ENCODE measurements at regions not wholly inside any gene's neighbourhood (a gene's known extent, or its start where the extent isn't known, plus 50 kb on each side); places are given as distances from the start of the nearest gene placed in this dataset.
A peak's percentile ranks its signal among the peaks of the same experiment; 100 is the strongest.
"Not testable (repeated sequence)": the region's sequence is repeated elsewhere in the genome, so short reads cannot be mapped to it uniquely, and the experiment has no call there.

DNA sequence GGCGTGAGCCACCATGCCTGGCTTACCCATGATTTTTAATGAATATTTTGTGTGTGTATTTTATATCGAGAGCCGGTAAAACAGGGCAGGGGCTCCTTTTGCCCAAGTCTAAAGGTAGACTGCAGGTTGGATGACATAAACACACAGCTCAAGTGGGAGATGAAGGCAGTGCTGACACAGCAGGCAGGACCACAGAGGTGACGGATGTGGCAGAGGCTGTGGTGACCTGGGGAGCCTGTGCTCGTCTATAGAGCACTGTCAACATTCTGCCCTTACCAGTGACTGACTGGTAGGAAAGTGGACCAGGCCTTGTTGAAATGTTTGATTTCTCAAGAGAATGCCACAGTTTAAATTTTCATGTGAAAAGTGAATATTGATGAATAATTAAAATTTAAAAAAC lies 137.5 kb downstream of the ZFP64 start:
- DNase-seq (ENCODE audit: low read depth in 2 of 3, low spot score in 1 of 3) = no peak

DNA sequence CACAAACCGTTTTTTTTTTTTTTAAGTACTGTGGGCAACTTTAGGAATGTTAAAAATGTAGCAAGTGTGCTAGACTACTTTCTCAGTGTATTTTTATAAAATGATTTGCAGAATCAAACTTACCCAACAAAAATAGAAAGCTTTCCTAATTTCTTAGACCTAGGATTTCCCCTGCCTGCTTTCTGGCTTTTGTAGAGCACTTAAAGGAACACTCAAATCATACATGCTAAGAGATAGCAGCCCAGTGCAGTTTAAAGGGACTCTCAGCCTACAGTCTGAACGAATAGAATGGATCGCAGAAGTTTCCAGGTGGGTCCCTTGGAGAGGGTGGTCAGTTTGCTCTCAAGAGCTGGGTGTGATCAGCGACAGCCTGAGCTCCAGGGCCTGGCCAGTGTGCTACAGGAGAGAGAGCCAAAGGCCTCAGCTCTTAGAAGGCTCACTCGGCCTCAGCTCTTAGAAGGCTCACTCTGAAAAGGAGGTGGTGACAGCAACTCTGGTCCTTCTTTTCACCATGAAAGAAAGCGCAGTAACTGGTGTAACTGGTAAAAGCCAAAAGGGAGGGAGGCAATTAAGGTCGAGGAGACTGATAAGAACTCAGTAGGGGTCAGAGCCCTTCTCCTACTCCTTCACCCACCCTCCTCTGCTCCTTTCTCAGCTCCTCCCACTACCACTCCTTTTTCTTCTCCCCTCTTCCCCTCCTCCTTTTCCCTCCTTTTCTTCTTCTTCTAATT lies 142.4 kb downstream of the ZFP64 start:
- no peak for DNase-seq (ENCODE audit: low read depth in 2 of 3, low spot score in 1 of 3)

DNA sequence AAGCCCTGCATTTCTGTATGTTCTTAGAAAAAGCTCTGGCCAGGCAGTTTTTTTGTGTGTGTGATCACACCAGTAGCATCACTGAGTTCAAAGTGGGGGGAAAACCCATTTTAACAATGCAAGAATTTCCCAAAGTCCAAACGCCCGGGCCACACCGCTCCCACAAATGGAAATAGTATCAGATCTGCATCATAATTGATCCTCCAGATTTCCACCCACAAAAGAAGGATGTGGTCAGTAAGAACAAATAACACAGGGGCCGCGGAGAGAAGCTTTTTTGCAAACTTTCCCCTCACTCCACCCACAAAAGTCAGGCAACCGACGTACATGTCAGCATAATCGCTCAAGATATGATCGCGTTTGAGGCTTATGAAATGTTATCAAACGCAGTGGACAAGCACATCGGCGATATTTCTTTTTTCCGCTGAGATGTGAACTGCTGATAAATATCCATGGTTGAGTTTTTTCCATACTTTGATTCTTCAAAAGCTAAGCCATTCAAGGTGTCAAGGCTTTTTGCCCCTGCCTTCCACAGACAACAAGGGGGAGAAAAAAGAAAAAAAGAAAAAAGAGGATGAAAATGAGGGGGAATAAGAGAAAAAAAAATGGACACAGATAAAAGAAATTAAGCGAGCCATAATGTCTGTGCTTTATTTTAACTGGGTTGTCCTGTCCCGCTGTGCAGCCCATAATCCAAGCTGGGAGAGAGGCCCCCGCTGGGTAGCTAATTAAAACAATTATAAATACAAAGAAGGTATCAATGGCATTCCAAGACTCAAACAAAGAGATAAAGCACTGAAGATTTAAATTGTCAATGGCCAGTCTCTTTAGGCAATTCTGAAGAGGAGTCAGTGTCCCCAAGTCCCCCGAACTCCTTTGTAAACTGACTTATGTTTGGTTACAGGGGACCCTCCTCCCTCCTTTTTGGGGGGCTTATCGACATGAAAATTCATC lies 143.5 kb downstream of the ZFP64 start:
- peak; percentile 24 to 40 (median 37) for DNase-seq (ENCODE audit: low read depth in 2 of 3, low spot score in 1 of 3)

DNA sequence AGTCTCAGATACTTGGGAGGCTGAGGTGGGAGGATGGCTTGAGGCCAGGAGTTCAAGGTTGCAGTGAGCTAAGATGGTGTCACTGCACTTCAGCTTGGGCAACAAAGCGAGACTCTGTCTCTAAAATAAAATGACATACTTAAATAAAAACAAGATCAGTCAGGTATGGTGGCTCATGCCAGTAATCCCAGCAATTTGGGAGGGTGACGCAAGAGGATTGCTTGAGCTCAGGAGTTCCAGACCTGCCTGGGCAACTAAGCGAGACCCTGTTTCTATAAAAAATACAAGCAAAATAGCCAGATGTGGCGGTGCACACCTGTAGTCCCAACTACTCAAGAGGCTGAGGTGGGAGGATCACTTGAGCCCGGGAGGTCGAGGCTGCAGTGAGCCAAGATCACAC lies 149.6 kb downstream of the ZFP64 start:
- DNase-seq (ENCODE audit: low read depth in 2 of 3, low spot score in 1 of 3) = no peak

DNA sequence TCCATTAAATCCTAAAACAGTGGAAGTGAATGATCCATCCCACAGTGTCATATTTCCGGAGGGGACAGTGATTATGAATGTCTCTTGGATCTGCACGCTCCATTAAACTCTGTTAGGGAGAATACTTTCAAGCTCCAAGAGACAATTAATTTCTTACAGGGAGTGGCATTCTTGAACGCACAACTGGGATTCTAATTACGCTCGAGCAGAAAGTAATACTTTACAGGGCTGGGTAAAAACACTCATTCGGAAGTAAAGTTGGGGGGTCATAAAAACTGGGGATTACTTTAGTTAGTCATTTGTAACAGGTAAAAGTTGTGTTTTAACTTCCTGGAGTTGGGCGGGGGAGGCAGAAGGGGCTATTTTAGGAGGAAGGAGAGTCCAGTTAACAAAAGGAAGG lies 151.8 kb downstream of the ZFP64 start:
- DNase-seq (ENCODE audit: low read depth in 2 of 3, low spot score in 1 of 3) = no peak

DNA sequence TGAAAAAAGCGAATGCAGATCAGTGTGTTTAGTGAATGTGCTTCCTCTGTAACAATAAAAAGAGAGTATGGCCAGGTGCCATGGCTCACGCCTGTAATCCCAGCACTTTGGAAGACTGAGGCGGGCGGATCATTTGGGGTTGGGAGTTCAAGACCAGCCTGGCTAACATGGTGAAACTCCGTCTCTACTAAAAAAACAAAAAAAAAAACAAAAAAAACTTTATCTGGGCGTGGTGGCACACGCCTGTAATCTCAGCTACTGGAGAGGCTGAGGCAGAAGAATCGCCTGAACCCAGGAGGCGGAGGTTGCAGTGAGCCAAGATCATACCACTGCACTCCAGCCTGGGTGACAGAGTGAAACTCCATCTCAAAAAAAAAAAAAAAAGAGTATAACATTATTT lies 152.9 kb downstream of the ZFP64 start:
- DNase-seq (ENCODE audit: low read depth in 2 of 3, low spot score in 1 of 3) = not testable (repeated sequence)

DNA sequence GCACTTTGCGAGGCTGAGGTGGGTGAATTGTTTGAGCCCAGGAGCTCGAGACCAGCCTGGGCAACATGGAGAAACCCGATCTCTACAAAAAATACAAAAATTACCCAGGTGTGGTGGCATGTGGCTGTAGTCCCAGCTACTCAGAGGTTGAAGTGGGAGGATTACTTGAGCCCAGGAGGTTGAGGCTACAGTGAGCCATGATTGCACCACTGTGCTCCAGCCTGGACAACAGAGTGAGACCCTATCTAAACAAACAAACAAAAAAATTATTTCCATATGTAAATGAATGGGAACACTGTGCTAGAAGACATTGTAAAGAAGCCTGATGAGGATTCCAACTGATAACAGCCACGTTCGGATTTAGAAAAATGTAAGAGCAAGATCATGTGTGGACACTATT lies 154.2 kb downstream of the ZFP64 start:
- no peak for DNase-seq (ENCODE audit: low read depth in 2 of 3, low spot score in 1 of 3)

DNA sequence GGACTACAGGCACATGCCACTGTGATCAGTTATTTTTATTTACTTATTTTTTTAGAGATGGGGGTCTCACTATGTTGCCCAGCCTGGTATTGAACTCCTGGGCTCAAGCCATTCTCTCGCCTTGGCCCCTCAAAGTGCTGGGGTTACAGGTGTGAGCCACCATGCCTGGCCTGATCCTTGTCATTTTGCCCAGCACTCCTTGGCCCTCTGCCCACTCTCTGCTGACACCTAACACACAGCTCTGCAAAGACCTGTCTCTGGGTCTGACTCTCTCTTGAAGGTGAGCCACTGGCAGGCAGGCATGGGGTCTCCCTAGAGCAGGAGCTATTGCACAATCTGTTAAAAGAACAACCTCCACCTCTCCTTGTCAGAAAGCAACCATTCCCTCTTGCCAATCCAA lies 155.6 kb downstream of the ZFP64 start:
- DNase-seq (ENCODE audit: low read depth in 2 of 3, low spot score in 1 of 3) = no peak

DNA sequence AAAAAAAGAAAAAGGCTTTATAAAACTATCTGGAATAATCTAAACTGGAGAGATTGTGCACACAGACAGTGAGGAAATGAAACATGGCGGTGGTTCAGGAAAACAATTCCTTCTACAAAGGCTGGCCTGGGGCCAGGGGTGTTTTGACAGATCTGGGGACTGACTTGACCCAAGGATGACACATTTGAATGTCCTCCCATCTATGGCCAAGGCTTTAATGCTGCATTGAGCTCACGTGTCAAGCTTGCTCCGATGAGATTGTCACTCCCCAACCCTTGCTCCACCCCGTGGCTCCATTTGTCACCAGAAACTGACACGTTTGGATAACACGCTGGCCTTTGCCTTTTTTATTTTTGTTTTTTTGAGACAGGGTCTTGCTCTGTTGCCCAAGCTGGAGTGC lies 156.1 kb downstream of the ZFP64 start:
- no peak for DNase-seq (ENCODE audit: low read depth in 2 of 3, low spot score in 1 of 3)

DNA sequence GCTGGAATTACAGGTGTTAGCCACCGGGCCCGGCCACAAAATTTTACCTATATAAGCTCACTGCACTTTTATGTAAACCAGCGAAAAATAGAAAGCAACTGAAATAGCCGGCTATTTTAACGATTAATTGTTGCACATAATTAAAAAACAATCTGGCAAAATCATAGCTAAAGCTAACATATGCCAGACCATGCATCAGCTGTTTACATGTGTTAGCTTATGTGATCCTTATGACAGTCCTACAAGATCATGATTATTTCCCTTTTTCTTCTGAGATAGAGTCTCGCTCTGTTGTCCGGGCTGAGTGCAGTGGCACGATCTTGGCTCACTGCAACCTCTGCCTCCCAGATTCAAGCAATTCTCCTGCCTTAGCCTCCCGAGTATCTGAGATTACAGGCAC lies 157.0 kb downstream of the ZFP64 start:
- DNase-seq (ENCODE audit: low read depth in 2 of 3, low spot score in 1 of 3) = no peak

DNA sequence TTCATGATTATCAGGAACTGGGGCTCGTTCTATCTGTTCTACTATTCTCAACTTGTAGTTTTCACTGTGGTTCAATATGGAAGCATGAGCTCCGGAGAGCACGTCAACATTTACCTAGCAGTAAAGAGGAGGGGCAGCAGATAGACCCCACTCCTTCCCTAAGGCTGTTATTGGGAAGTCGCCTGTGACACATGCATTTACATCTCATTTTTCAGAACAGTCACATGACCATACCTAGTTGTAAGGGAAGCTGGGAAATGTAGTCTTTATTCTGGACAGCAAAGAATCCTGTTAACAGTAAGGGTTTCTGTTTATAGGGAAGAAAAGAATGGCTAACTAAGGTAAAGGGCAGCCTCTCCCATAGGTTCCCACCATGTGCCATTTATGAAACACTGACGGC lies 158.3 kb downstream of the ZFP64 start:
- DNase-seq (ENCODE audit: low read depth in 2 of 3, low spot score in 1 of 3) = no peak

DNA sequence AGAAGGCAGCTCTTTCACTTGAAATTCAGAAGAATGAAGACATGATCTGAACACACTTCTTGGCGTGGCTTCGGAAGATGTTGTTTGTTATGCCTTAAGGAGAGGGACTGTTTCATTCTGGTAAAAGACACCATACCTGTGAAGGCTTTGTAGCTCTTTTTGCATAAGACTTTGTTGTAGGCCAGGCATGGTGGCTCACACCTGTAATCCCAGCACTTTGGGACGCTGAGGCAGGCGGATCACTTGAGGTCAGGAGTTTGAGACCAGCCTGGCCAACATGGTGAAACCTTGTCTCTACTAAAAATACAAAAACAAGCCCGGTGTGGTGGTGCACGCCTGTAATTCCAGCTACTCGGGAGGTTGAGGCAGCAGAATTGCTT lies 159.3 kb downstream of the ZFP64 start:
- not testable (repeated sequence) for DNase-seq (ENCODE audit: low read depth in 2 of 3, low spot score in 1 of 3)

DNA sequence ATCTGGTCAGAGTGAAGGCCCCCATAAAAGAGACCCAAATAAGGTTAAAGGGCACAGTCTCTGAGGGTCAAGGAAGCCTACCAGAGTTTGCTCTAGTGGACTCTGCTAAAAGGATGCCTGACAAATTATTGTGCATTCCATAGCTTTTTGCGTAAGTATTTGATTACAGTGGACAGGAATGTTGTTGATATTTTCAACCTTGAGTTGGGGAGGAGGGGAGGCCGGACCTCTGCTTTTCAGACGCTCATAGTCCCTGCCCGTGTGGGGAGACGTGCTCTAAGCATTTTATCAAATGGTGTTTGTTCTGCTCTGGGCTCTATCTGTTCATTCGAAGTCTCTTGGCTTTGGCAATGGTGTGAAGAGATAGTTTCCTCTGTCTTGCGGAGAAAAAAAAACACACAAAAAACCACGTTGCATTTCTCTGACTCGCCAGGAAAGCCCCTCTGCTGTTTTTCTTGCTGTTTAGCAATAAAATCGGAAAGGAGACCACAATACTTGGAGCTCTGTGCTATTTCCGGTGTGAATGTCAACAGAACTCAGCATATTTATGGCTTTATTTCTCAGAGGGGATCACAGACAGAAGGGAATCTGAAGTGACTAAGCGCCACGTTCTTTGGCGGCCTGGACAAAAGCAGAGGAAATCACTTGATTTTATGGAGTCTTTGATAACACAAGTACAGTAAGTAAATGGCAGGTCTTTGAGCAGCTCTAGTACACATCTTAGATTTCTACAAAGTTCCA lies 159.8 kb downstream of the ZFP64 start:
- DNase-seq (ENCODE audit: low read depth in 2 of 3, low spot score in 1 of 3) = no peak

DNA sequence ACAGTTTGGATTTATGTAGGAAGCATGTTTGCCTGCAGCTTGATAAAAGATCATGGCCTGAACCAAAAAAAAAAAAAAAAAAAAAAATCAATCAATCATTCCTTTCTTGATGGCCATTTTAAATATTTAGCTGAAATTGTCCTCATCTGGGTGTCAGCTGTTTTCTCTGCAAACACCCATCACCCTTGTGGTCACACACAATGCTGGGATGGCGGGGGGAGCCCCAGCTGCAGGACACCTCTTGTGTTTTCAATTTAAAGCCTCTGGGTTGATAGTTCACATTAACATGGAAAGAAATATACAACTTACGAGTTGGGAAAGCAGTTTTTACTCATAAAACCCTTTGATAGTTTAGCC lies 160.4 kb downstream of the ZFP64 start:
- DNase-seq (ENCODE audit: low read depth in 2 of 3, low spot score in 1 of 3) = no peak

DNA sequence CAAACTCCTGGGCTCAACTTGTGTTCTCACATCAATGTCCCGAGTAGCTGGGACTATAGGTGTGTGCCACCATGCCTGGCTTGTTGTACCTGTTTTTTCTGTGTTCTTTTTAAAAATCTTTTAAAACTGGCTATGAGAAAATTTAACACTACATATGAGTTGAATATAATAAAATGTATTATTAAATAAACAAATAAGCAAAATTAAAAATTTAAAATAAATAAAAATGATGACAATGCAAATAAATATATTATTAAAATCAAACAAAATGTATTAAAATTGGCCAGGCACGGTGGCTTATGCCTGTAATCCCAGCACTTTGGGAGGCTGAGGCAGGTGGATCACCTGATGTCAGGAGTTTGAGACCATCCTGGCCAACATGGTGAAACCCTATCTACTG lies 162.4 kb downstream of the ZFP64 start:
- not testable (repeated sequence) for DNase-seq (ENCODE audit: low read depth in 2 of 3, low spot score in 1 of 3)

DNA sequence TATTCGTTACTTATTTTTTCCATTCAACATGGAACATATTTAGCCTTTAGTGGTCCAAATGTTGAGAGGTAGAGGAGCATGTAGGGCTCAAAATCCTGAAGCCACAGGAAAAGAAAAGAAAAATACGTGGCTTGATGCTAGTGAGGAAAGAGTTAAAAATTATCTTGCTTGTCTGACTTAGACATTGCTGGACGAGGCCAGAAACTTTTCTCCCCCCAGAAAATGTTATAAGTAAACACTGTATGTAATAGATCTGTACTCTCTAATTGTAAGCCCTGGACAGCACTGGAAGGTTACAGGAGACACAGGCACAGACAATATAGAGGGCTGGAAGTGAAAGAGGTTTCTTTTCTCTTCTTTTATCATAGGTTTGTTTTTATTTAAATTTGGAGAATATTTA lies 165.6 kb downstream of the ZFP64 start:
- DNase-seq (ENCODE audit: low read depth in 2 of 3, low spot score in 1 of 3) = no peak

DNA sequence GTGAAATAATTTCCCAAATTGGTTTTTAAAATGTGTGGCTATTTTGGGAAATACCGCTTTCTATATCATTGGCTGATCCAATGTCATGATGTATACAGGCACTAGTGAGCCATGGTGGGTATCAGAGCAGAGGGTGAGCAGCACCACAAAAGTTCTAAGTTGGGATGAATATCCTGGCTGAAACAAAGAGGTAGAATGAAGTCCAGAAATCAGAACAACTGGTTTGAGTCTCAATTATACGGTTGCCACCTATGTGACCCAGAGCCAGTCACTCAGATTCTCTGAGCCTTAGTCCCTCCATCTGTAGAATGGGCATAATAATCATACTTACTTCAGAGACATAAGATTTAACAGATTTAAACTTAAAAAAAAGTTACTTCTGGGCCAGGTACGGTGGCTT lies 172.3 kb downstream of the ZFP64 start:
- no peak for DNase-seq (ENCODE audit: low read depth in 2 of 3, low spot score in 1 of 3)

DNA sequence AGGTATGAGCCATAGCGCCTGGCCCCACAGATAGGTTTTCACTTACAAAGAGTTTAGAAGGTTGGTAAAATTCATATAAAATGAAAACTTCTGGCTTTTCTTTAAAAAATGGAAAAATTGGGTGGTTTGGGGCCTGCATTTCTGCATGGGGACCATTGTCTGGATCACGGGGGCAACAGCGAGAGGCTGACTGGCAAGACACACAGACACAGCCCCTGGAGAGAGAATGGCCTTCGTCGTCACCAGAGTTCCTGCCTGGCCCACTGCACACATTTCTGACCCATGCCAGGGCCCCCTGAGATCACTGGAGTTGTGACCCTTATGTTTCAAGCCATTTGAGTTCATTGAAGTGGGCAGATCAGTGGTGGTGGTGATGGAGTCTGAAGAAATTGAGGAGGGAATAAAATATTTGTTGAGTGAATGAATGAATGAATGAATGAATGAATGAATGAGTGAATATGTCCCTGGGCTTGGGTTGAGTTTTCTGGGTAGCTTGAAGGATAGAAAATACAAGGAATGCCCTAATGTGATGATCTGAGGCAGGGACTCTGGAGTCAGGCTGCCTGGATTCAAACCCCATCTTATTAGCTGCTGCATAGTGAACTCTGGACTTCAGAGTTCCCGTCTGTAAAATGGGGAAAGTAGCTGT lies 173.8 kb downstream of the ZFP64 start:
- no peak for DNase-seq (ENCODE audit: low read depth in 2 of 3, low spot score in 1 of 3)

DNA sequence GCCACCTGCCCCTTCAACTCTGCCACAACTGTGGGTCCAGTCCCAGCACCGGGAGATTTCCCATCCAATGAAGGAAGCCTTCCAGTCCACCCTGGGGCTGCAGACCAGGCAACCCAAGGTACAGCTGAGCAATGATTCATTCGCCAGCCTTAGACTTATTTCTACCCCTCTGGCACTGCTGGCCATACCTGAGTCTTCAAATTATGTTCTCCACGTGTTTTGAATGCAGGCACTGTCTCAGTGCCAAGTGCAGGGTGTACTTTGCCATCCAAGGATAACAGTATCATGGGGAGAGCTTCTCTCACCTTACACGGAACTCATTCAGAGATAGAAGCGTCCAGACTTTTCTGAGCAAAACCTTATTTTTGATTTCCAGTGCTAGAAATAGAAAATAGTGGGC lies 175.6 kb downstream of the ZFP64 start:
- no peak for DNase-seq (ENCODE audit: low read depth in 2 of 3, low spot score in 1 of 3)

DNA sequence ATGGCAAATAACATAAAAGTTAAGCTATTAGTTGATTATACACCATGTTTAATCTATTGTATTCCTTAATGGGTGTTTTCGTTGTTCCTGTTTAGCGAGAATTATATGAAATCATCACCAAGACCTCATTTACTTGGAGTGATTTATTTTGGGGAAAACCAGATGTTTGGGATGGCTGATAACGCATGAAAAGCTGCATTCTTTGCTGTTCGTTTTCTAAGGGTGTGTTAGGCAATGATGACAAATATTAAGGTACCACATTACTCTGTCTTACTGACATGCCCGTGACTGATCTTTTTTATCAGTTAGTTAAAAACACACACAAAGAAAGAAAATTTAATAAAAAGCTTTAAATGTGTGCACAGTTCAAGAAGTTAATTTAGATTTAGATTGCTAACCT lies 176.4 kb downstream of the ZFP64 start:
- no peak for DNase-seq (ENCODE audit: low read depth in 2 of 3, low spot score in 1 of 3)

DNA sequence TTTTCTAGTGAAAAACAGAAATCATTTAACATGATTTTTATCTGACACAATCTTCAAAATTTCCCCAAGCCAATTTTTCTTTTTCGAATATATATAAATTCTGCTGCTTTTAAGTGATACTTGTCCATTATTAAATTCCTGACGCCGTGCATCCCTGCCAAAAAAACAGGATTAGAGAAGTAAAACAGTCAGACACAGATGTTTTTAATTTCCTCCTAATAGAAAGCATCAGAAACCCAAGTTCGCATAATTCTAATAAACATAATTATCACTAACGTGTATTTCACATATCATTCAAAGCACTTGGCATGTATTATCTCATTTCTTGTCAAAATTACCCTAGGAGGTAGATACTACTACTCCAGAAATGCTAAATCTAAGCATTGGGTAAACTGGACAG lies 179.5 kb downstream of the ZFP64 start:
- no peak for DNase-seq (ENCODE audit: low read depth in 2 of 3, low spot score in 1 of 3)

Measured in stimulated activated CD4-positive, alpha-beta T cell treated with anti-CD3 and anti-CD28 coated beads, Interleukin-12 subunit alpha, Interleukin-12 subunit beta, amount 100 ng/mL, for 48 hours (primary cell).